Stimulated activated CD4-positive, alpha-beta T cell treated with anti-CD3 and anti-CD28 coated beads, Interleukin-4, amount 100 ng/mL, for 4 hours (primary cell): ENCODE measurements at regions not wholly inside any gene's neighbourhood (a gene's known extent, or its start where the extent isn't known, plus 50 kb on each side); places are given as distances from the start of the nearest gene placed in this dataset.

Experiments used
- DNase-seq, 2 experiments: peaks; one replicate each; pipeline ENCODE4 v3.0.0-alpha.2; 2020

DNA sequence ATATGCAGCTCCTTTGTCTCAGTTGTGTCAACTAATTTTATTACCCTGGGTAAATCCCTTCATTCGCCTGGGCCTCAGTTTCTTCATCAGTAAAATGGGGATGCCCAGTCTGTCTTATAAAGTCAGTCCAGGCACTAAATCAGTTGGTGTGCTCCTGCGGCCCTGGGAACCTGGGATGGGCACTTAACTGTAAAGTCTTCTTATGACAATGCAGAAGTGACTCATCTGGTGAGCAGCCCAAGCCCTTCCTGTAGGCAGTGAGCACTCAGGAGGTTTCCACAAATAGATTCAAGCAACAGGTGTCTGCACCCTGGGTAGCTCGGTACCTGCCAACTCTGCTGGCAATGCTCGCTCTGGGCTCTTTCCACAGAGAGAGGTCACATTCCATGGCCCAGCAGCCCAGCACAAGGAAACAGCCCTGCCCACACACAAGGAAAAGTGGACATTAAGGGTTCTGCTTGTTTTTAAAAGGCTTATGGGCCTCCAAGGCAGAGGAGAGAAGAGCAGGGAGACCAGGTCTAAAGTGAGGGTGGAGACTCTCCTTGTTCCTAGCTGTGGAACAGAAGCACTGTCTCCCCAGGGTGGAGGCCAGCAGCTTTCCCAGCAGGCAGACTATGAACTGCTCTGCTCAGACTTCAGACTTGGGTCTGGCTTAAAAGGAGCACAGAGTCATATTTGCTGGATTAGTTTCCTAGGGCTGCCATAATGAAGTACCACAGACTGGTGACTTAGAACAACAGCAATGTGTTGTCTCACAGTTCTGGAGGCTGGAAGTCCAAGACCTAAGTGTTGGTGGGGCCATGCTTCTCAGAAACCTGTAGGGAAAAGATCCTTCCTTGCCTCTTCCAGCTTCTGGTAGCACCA lies 89.7 kb upstream of the ADRA1B start:
- no peak for DNase-seq

DNA sequence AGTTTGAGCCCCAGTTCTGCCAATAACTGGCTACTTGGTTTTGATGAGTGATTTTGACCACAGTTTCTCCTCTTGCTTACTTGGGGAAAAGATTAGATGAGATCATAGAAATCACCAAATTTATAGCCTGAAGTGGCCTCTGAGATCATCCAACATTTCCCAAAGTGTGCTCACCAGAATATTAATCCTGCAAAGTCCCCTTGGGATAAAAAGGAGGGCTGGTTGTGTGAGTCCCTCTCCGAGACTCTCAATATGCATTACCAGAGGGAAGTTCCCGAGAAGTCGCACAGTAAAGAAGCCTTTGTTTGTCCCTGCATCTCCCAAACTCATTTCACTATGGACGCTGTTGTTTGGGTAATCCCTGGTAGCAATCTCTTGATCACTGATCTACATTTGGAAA lies 88.4 kb upstream of the ADRA1B start:
- no peak for DNase-seq

DNA sequence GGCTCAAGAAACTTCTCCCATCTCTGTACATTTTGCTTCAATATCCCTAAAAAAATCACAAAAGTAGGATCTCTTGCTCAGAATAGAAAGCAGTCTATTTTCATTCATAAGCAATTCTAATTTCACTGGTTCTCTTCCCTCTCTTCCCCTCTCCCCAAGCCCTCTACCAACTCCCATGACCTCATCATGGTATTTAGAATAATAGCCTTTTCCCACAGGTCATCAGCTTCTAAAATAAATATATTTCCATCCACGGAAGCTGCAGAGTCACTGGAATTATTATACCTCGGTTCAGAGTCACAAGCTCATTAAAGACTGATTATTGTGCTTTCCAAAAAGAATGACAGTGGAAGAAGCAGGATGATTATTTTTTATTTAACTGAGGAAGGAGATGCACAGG lies 84.2 kb upstream of the ADRA1B start:
- DNase-seq, result no peak

DNA sequence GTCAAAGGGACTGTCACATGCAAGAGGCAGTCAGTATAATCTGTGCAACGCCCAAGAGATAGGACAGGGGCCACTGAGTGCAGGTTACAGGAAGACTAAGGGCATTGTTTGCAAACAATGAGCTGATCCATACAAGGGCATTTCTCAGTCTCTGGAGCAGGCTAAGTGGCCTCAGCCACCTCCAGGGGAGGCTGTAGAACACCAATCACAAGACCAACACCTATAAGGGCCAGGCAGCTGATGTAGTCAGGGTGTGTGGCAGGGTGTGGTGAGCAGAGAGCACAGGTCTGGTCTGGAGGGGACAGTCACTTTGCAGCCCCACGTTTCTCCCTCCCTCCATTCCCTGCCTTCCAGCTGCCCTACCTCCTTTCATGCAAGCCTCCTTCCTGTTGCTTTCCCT lies 83.2 kb upstream of the ADRA1B start:
- DNase-seq, result no peak

DNA sequence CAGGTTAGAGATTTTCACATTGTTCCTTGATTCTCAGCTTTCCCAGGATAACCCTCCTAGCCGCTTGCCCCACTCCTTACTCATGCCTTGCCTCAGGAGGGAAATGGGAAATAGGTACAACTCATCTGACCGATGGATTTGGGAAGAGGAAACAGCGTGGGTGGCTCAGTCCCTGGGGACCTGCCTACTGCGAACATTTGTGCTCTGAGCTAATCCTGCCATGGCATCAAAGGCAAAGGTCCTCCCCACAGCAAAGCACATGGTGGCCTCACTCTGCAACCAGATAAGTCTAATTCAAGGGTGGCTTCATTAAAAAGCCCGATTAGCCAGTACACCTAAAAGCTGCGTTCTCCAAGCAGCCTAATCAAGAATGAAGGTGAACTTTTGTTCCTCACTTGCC lies 82.4 kb upstream of the ADRA1B start:
- DNase-seq, result no peak

DNA sequence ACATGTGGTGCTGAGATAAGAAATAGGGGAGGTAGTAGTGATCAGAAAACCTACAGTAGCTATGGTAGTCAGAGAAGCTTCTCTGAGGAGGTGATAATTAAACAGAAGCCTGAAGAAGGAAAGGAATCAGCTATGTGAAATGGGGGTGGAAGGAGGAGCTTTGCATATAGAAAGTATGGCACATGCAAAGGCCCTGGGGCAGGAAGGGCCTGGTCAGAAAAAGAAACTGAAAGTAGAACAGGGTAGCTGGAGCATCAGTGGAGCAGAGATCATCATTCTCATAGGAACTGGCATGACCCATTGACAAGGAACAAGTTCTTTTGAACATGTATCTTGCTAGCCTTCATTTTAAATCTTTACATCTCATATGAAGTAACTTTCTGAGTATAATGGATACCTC lies 80.7 kb upstream of the ADRA1B start:
- no peak for DNase-seq

DNA sequence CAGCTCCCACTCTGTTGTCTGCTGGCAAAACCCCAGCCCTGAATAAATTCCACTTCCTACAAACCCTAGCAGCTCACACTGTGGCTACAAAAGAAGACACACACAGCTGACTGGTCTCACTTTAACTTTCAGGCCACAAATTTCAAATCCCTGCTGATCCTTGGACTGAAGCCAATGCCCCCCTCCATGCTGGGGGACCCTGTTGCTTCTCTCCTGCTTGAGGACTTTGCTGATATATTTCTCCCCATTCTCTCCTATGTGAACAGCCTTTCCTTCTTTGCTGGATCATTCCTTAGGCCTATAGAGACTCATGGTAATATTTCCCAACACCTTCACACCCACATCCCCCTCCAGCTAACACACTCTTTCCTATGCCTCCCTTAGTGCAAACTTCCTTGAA lies 79.6 kb upstream of the ADRA1B start:
- no peak for DNase-seq

DNA sequence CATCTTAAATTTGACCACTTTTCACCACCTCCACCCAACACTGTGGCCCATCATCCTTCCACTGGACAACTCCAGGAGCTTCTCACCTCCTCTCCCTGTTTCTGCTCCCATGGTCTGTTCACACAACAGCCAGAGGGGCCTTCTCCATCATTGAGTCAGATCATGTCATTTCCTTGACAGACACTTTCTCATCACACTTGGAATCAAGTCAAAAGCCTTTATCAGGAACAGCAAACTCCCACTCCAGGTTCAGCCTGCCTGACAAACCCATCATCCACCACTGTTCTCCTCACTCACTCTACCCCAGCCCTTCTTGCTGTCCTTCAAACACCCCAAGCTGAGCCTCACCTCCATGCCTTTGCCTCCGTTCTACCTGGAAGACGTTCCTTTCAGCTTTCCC lies 78.4 kb upstream of the ADRA1B start:
- DNase-seq, result no peak

DNA sequence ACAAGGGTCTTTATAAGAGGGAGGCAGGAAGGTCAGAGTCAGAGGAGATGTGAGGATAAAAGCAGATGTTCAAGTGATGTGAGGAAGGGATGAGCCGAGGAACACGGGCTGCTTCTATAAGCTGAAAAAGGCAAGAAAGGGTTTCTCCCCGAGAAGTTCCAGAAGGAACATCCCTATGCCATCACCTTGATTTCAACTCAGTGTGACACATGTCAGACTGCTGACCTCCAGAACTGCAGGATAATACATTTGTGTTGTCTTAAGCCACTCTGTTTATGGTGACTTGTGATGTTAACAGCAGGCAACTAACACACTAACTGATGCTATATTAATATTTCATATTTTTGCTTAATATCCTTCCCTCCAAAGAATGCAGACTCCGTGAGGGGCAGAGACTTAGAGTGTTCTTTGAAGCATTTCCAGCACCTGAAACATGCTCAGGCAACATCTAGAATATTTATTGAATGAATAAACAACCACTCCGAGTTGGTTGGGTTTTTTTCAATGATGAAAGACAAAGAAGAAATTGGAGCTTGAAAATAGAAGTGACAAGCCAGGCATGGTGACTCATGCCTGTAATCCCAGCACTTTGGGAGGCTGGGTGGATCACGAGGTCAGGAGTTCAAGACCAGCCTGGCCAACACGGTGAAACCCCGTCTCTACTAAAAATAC lies 77.6 kb upstream of the ADRA1B start:
- no peak for DNase-seq

DNA sequence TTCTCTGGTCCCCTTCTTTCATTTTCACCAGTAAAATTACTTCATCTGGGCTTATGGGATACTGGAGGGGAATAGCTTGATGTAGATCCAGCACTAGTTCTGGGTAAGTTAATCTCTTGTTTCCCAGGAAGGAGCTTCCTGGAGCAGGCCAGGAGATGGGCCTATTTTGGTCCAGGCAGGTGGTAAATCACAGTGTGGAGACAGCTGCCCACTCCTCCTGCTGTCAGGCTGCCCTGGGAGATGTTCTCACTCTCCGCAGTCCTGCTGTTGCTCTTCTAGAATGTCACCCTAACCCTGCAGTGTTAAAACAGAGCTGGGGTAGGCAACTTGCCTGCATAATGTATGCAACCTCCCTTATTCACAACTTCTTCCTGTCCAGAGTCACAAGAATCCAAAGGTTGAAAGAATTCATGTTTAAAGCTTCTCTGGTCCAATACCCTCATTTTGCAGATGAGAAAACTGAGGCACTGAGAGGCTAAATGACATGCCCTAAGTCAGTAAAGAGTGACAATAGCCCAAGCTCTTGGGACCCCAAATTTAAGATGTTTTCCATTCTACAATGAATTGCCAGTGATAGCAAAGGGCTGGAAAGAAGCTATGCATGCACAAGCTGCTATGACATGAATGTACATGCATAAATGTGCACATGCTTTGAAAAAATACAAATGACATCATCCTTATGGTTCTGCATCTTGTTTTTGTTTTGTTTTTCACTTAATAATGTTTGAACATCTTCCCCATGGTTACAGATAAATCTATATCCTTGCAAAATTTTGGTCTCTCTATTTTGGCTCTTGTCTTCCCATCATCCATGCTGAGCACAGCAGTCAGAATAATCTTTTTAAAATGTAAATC lies 71.8 kb upstream of the ADRA1B start:
- DNase-seq, result no peak

DNA sequence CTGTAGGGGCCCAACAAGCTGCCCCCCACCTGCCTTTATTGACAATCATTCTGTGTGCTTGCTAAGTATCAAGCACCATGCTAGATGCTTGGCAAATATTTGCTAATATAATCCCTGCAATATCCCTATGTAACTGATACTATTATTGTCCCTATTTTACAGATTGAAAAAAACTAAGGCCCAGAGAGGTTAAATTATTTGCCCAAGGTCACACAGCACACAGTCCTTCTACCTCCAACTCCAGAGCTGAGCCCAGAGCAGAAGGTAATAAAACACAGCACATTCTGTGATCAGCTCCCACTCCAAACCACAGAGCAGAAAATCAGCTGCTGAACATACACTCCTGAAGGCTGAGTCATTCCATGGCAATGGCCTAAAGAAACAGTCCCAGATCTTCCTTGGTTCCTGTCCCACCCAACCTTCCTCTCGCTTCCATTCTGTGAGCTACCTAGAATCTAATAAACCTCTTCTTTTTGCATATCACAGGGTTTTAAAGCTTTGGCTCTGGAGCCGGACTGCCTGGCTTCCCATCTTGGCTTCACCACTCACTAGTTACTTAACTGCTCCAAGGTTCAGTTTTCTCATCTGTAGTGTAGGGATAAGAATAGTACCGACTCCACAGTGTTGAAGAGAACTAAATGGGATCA lies 66.7 kb upstream of the ADRA1B start:
- no peak for DNase-seq

DNA sequence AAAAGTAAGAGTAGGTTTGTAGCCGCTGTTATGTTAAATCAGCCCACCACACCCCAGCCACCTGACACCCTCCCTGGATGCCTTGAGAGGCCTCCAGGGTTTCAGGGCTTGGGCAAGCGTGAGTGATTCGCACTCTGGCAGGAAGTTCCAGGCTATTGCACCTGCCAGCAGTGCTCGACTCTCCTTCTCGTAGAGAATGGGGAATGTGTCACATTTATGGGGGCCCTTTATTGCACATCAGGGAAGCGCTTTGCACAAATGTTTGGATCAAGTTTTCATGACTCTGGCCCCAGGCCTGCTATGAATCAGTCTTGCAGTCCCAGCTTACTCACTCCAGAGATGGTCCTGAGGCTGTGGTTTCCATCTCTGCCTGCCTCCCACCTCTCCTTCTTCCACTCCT lies 66.1 kb upstream of the ADRA1B start:
- DNase-seq, result no peak

DNA sequence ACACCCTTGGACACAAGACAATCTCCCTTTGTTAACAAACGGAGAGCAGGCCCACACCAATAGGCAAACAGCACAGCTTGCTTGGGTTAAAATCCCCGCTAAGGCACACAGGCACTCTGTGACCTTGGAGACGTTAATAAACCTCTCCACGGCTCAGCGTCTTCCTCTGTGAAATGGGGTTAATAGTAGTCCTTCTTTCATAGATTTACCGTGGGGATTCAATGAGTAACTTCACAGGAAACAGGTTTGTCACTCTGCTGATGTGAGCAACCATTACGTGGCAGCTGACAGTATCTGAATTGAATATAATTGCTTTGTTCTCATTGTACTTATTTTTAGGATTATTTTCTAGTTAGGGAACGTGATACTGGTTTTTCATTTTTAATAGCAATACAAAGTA lies 65.2 kb upstream of the ADRA1B start:
- no peak for DNase-seq

DNA sequence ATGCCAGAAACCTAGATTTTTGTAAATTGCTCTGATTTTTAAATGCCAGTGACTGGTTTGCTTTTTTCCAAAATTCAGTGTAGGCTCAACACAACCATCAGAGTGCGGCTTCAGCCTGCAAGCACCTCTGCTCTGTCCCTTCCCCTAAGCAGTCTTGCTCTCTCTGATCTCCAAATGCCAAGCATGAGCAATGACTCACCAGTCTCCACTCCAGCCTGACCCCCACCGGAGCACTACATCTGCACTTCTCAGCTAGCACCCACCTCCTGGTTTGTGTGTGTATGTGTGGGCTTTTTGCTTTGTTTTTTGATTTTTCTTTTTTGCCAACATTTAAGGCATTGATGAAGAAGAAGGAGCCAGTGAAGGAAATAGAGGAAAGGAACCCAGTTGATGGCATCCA lies 61.4 kb upstream of the ADRA1B start:
- DNase-seq, result no peak

DNA sequence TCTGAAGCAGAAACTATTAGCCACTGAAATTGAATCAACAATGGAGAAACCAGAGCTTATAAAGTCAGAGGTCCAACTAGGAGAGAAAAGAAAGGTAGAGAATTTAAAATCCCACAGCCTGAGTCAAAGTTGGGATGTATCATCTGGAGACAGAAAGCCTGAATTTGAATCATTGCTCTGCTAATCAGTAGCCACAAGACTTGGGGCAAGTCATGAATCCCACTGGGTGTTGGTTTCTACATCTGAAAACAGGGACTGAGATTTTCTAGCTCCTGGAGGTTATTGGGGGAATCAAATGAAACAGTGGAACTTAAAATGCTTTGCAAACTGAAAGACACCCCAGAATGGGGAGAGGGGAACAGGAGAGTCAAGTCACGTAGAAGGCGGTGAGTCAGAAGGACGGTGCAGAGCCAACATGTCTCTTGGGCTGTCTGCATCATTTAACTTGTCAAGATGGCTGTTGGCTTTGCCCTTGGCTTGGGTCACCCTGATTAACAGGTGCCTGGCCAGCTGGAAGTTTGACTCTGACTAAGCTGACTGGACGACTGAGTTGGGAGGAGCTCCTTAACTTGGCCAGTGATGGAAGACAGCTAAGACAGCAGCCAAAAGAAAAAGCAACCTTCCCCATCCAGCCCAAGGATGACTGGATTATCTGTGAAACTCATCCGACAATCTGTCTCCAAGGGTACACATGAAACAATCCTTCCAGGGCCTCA lies 60.6 kb upstream of the ADRA1B start:
- DNase-seq, result no peak

DNA sequence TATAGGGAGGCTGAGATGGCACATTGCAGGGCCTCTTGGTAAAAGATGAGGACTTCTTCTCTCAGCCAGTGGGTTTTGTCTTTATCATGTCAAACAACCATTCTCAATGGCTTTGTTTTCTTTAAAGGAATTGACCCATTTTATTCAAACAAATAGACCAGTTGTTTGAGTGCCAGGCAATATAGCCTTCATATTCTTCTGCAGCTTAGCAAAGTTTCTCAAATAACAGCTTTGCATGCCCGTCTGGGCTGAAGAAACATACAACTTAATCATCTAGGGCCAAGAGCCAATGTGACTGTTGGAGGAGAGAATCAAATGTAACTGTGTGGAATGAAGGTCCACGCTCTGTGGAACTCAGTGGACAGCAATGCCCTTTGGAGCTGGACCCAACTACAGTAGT lies 57.4 kb upstream of the ADRA1B start:
- DNase-seq, result no peak

DNA sequence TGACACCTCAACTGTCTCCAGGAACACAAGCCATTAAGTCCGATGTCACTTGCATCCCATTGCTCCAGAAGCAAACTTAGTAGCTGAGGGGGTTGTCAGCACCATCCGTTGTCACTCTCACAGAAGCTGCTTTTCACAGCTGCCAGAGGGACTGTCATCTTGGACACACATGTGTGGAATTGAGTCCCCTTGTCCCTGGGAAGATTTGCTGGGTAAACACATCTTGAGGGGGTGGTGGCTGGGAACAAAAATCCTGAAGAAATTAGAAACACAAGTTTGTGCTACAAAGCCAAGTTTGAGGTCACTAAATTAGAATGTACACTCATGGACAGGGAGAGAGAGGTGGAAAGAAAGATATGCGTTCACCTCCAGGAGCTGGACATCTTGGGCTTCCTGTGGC lies 55.2 kb upstream of the ADRA1B start:
- DNase-seq, result no peak

DNA sequence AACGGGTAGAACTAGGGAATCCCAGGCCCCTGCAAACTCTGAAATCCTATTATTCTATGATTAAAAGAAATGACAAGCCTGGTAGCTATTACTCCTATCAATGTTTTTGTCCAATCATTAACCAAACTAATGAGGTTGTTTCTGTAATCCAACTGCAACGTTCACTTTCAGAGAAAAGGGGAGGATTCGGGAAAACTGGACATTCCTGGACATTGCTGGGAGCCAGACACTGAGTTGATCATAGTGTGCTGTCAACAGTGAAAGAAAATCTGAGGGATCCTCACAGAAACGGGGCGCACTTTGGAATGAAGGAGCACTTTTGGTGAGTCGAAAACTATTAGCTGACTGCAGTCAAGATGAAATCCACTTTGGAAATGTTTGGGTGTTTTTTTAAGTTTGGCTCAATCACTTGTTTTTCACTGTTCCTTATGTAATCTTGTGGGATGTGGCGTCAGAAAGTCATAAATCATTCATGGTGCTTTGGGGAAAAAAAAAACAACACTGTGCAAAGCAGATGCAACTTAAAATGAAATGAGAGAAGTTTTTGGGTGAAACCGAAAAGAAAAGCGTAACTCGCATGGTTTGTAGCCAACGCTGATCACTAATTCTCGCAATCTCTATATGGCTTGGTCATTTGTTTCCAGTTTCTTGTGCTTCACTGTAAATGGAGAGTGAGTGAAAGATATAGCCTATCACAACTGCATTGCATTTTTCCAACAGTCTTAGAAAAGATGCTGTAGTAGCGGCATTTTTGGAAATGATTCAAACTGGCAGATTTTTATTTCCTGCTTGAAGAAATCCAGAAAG lies 51.2 kb upstream of the ADRA1B start:
- no peak for DNase-seq

DNA sequence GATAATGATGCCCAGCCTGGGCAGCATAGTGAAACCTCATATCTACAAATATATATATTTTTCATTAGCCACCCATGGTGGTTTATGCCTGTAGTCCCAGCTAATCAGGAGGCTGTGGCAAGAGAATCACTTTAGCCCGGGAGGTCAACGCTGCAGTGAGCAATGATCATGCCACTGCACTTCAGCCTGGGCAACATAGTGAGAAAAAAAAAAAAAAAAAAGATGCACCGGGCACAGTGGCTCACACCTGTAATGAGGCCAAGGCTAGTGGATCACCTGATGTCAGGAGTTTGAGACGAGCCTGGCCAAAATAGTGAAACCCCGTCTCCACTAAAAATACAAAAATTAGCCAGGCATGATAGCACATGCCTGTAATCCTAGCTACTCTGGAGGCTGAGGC lies 50.2 kb upstream of the ADRA1B start:
- DNase-seq, result no peak
